IMR-90 (cell line): ENCODE measurements at regions not wholly inside any gene's neighbourhood (a gene's known extent, or its start where the extent isn't known, plus 50 kb on each side); places are given as distances from the start of the nearest gene placed in this dataset.

Experiments used
- ATAC-seq: fragments of 200-7000 bp; cut with Tn5 transposase; 2 replicates; pipeline ENCODE4 v1.9.1; 2020; ENCODE audit warnings: low read depth, mild to moderate bottlenecking, moderate library complexity
- BruUV-seq: library from RNA; stranded (reverse); fragments of 400-500 nt; replicated peaks from 2 replicates; lab custom pipeline; 2021; lab: Mats Ljungman, UMichigan
- CTCF ChIA-PET: fragments of 300-600 bp; formaldehyde crosslinking; extraction: SDS; loops from one replicate; lab custom pipeline; 2021; ENCODE audit warnings: antibody characterized with exemption; lab: Yijun Ruan, JAX
- POLR2A ChIA-PET: fragments of 300-600 bp; sonication (Branson Sonifier 250); formaldehyde crosslinking; loops from one replicate; lab custom pipeline; 2022; ENCODE audit warnings: antibody characterized with exemption; ENCODE audit not compliant: unreplicated experiment; lab: Charles Lee
- DNase-seq: peaks from one replicate; pipeline ENCODE4 v3.0.0; 2013
- H2AFZ ChIP-seq: replicated peaks from 2 replicates; pipeline ENCODE3; 2013; ENCODE audit warnings: low read length, mild to moderate bottlenecking; ENCODE audit not compliant: poor library complexity
- H2AK5ac ChIP-seq: 2 replicates; pipeline ENCODE4 v1.6.1; 2013; ENCODE audit warnings: low read depth, low read length, inconsistent platforms
- H2AK9ac ChIP-seq: replicated peaks from 2 replicates; pipeline ENCODE3; 2013; ENCODE audit warnings: mild to moderate bottlenecking, low read depth, low read length, moderate library complexity; ENCODE audit not compliant: poor library complexity
- H2BK120ac ChIP-seq: 2 replicates; pipeline ENCODE4 v1.6.1; 2013; ENCODE audit warnings: low read depth, low read length, inconsistent platforms
- H2BK15ac ChIP-seq: 3 replicates; pipeline ENCODE4 v1.6.1; 2013; ENCODE audit warnings: low read depth, low read length, inconsistent platforms
- H2BK20ac ChIP-seq: 2 replicates; pipeline ENCODE4 v1.6.1; 2013; ENCODE audit warnings: low read depth, mild to moderate bottlenecking, inconsistent platforms, low read length, moderate library complexity
- H2BK5ac ChIP-seq: 2 replicates; pipeline ENCODE4 v1.6.1; 2013; ENCODE audit warnings: mild to moderate bottlenecking, low read depth, low read length, inconsistent platforms; ENCODE audit not compliant: poor library complexity, severe bottlenecking
- H3K14ac ChIP-seq: replicated peaks from 2 replicates; pipeline ENCODE4 v1.6.1; 2013; ENCODE audit warnings: low read depth, low read length, inconsistent platforms
- H3K18ac ChIP-seq: 2 replicates; pipeline ENCODE4 v1.6.1; 2013; ENCODE audit warnings: low read depth, low read length, control low read depth
- H3K23ac ChIP-seq: 2 replicates; pipeline ENCODE4 v1.6.1; 2013; ENCODE audit warnings: low read depth, low read length, inconsistent platforms
- H3K27ac ChIP-seq: 2 replicates; pipeline ENCODE4 v1.5.1; 2013; ENCODE audit warnings: mild to moderate bottlenecking, control low read depth, low read length; ENCODE audit not compliant: insufficient read depth
- H3K27me3 ChIP-seq: 2 replicates; pipeline ENCODE4 v1.6.1; 2013; ENCODE audit warnings: low read length; ENCODE audit not compliant: control insufficient read depth, insufficient read depth
- H3K36me3 ChIP-seq: 2 replicates; pipeline ENCODE4 v1.6.1; 2013; ENCODE audit warnings: low read length, mixed read lengths; ENCODE audit not compliant: control insufficient read depth, insufficient read depth
- H3K4ac ChIP-seq: 2 replicates; pipeline ENCODE4 v1.6.1; 2013; ENCODE audit warnings: low read depth, low read length, inconsistent platforms
- H3K4me1 ChIP-seq: 2 replicates; pipeline ENCODE4 v1.6.1; 2013; ENCODE audit warnings: low read length, mixed read lengths; ENCODE audit not compliant: control insufficient read depth, insufficient read depth
- H3K4me2 ChIP-seq: 2 replicates; pipeline ENCODE4 v1.6.1; 2013; ENCODE audit warnings: low read depth, mild to moderate bottlenecking, control low read depth, low read length, moderate library complexity
- H3K4me3 ChIP-seq: 2 replicates; pipeline ENCODE4 v1.5.1; 2013; ENCODE audit warnings: low read depth, mild to moderate bottlenecking, control low read depth, low read length, moderate library complexity; ENCODE audit not compliant: insufficient read depth
- H3K56ac ChIP-seq: 2 replicates; pipeline ENCODE4 v1.6.1; 2013; ENCODE audit warnings: low read length, inconsistent platforms; ENCODE audit not compliant: insufficient read depth; ENCODE audit errors: extremely low read depth
- H3K79me1 ChIP-seq, 2 experiments: 2 replicates each; pipeline ENCODE4 v1.6.1; 2013; ENCODE audit warnings: low read length in 2 of 2, inconsistent platforms in 1 of 2, low read depth in 1 of 2
- H3K9ac ChIP-seq: 2 replicates; pipeline ENCODE4 v1.6.1; 2013; ENCODE audit warnings: low read depth, low read length, control low read depth
- H3K9me1 ChIP-seq: 2 replicates; pipeline ENCODE4 v1.6.1; 2013; ENCODE audit warnings: low read length, inconsistent platforms; ENCODE audit not compliant: insufficient read depth
- H3K9me3 ChIP-seq: 2 replicates; pipeline ENCODE4 v1.6.1; 2013; ENCODE audit warnings: low read length; ENCODE audit not compliant: control insufficient read depth, insufficient read depth
- H4K20me1 ChIP-seq: 2 replicates; pipeline ENCODE4 v1.6.1; 2013; ENCODE audit warnings: low read length, inconsistent platforms; ENCODE audit not compliant: insufficient read depth
- H4K5ac ChIP-seq: 2 replicates; pipeline ENCODE4 v1.6.1; 2013; ENCODE audit warnings: mild to moderate bottlenecking, low read depth, low read length, control low read depth
- H4K8ac ChIP-seq, 2 experiments: 2 replicates each; pipeline ENCODE4 v1.6.1; 2013; ENCODE audit warnings: low read depth in 2 of 2, low read length in 2 of 2, control low read depth in 1 of 2, inconsistent platforms in 1 of 2
- H4K91ac ChIP-seq: 2 replicates; pipeline ENCODE4 v1.6.1; 2013; ENCODE audit warnings: low read depth, low read length, inconsistent platforms; ENCODE audit not compliant: insufficient read depth
- BHLHE40 ChIP-seq: fragments of 150-350 bp; IDR thresholded peaks from 2 replicates; pipeline ENCODE4 v1.6.1; 2016; ENCODE audit warnings: mild to moderate bottlenecking, low read depth, low read length
- CEBPB ChIP-seq: IDR thresholded peaks from 2 replicates; pipeline ENCODE4 v1.6.1; 2012; ENCODE audit warnings: low read depth, low read length, improper control_type of control experiment
- CHD1 ChIP-seq: IDR thresholded peaks from 2 replicates; pipeline ENCODE4 v1.6.1; 2012; ENCODE audit warnings: low read depth, low read length, improper control_type of control experiment
- MAZ ChIP-seq: IDR thresholded peaks from 2 replicates; pipeline ENCODE4 v1.6.1; 2012; ENCODE audit warnings: low read depth, mild to moderate bottlenecking, low read length, improper control_type of control experiment, moderate library complexity, borderline replicate concordance
- MXI1 ChIP-seq: IDR thresholded peaks from 2 replicates; pipeline ENCODE4 v1.6.1; 2012; ENCODE audit warnings: low read depth, mild to moderate bottlenecking, low read length, moderate library complexity, borderline replicate concordance
- NFE2L2 ChIP-seq: fragments of 150-350 bp; IDR thresholded peaks from 2 replicates; pipeline ENCODE4 v1.6.1; 2016; ENCODE audit warnings: low read depth, mild to moderate bottlenecking, low read length
- RCOR1 ChIP-seq: IDR thresholded peaks from 2 replicates; pipeline ENCODE4 v1.6.1; 2012; ENCODE audit warnings: mild to moderate bottlenecking, low read length, improper control_type of control experiment; ENCODE audit not compliant: insufficient replicate concordance
- RFX5 ChIP-seq: IDR thresholded peaks from 2 replicates; pipeline ENCODE4 v1.8.0; 2012; ENCODE audit warnings: low read depth, mild to moderate bottlenecking, low read length, moderate library complexity
- dilution Hi-C: fragments of 300-500 bp; cut with HindIII; formaldehyde crosslinking; loops from one replicate; pipeline ENCODE4 v1.14.3; 2018; ENCODE audit warnings: low sequenced_read_pairs; ENCODE audit not compliant: unreplicated experiment
- in situ Hi-C: fragments of 300-500 bp; cut with MboI; formaldehyde crosslinking; loops from 3 replicates; pipeline ENCODE4 v1.14.3; 2019; ENCODE audit warnings: low sequenced_read_pairs, inconsistent platforms, mixed read lengths
- intact Hi-C: fragments of 100-400 bp; cut with micrococcal nuclease; formaldehyde crosslinking; loops from 2 replicates; pipeline ENCODE4 v1.10.0; 2022
- TF ChIP-seq, protein P1 (sequence below): fragments of 150-350 bp; IDR thresholded peaks from 2 replicates; pipeline ENCODE4 v1.6.1; 2016; ENCODE audit warnings: low read depth, mild to moderate bottlenecking, low read length, moderate library complexity, borderline replicate concordance
- TF ChIP-seq, protein P2 (sequence below): conservative IDR thresholded peaks from 2 replicates; pipeline ENCODE4 v1.5.1; 2012; ENCODE audit warnings: mild to moderate bottlenecking, low read depth, low read length, improper control_type of control experiment

DNA sequence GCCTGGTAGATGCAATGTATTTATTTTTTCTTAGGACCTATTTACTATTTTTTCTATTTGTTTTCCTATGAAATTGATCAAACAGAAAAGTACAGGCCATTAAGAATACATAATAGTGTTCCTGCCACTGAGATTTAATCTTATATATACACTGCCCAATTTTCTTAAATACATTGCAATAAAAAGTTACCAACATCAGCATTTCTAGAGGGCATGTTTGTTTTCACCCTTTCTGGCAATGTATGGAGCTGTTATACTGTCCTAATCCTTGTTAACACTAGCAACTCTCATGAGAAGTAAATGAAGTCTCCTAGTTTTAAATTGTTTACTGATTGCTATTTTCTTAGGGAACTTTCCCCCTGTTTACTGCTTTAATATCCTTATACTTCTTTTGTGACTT lies 359.1 kb upstream of the SEMA3A start:
- Histone ChIP-seq H3K18ac (no peak overlapping the region), H3K27me3 (no peaks in the 10 kb centered on the region), H2BK120ac (no peak overlapping the region), H2AFZ (no peak overlapping the region), H2AK5ac (no peak overlapping the region), H2AK9ac (no peak overlapping the region), H3K14ac (no peak overlapping the region), H3K4me2 (no peak overlapping the region), H3K79me1 (no peaks in the 10 kb centered on the region), H3K27ac (no peak overlapping the region), H3K4me3 (no peak overlapping the region), H3K9ac (no peak overlapping the region), H3K23ac (no peak overlapping the region), H3K9me1 (no peaks in the 10 kb centered on the region; the same call in 1 of the 2 replicates), H4K20me1 (no peaks in the 10 kb centered on the region), H4K5ac (no peak overlapping the region), H3K9me3 (0 out of 2 replicates have a peak, but pooled peaks cover 2% of the 10 kb centered on the region), H4K8ac (no peak overlapping the region), H2BK20ac (no peak overlapping the region), H2BK15ac (no peak overlapping the region), H2BK5ac (no peak overlapping the region), H3K4me1 (peaks cover 3% of the 10 kb centered on the region), H4K91ac (no peak overlapping the region), H3K36me3 (no peaks in the 10 kb centered on the region), H3K56ac (no peak overlapping the region), H3K4ac (no peak overlapping the region)
- intact Hi-C loops: no loop called here
- DNase-seq: no peak
- TF ChIP-seq CHD1 (no peak), MAZ (no peak), NFE2L2 (no peak), RCOR1 (no peak), CEBPB (no peak), BHLHE40 (no peak), MXI1 (no peak), RFX5 (no peak)
- TF ChIP-seq, protein P1, sequence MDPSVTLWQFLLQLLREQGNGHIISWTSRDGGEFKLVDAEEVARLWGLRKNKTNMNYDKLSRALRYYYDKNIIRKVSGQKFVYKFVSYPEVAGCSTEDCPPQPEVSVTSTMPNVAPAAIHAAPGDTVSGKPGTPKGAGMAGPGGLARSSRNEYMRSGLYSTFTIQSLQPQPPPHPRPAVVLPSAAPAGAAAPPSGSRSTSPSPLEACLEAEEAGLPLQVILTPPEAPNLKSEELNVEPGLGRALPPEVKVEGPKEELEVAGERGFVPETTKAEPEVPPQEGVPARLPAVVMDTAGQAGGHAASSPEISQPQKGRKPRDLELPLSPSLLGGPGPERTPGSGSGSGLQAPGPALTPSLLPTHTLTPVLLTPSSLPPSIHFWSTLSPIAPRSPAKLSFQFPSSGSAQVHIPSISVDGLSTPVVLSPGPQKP: no peak
- TF ChIP-seq, protein P2, sequence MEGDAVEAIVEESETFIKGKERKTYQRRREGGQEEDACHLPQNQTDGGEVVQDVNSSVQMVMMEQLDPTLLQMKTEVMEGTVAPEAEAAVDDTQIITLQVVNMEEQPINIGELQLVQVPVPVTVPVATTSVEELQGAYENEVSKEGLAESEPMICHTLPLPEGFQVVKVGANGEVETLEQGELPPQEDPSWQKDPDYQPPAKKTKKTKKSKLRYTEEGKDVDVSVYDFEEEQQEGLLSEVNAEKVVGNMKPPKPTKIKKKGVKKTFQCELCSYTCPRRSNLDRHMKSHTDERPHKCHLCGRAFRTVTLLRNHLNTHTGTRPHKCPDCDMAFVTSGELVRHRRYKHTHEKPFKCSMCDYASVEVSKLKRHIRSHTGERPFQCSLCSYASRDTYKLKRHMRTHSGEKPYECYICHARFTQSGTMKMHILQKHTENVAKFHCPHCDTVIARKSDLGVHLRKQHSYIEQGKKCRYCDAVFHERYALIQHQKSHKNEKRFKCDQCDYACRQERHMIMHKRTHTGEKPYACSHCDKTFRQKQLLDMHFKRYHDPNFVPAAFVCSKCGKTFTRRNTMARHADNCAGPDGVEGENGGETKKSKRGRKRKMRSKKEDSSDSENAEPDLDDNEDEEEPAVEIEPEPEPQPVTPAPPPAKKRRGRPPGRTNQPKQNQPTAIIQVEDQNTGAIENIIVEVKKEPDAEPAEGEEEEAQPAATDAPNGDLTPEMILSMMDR: no peak
- no TSS peak for BruUV-seq
- ATAC-seq: no peak
- CTCF ChIA-PET: no interaction called here
- in situ Hi-C loops: no loop called here
- dilution Hi-C loops: no loop called here
- POLR2A ChIA-PET: no interaction called here
